Left renal pelvis (tissue), 4 donors: ENCODE measurements at regions not wholly inside any gene's neighbourhood (a gene's known extent, or its start where the extent isn't known, plus 50 kb on each side); places are given as distances from the start of the nearest gene placed in this dataset.
A peak's percentile ranks its signal among the peaks of the same experiment; 100 is the strongest.
"Not testable (repeated sequence)": the region's sequence is repeated elsewhere in the genome, so short reads cannot be mapped to it uniquely, and the experiment has no call there.

ENCODE experiments used
- DNase-seq, 4 donors: peaks; one replicate each; pipeline ENCODE4 v3.0.0-alpha.2; 2013; ENCODE audit warnings: low read depth in 4 of 4, low spot score in 3 of 4

DNA sequence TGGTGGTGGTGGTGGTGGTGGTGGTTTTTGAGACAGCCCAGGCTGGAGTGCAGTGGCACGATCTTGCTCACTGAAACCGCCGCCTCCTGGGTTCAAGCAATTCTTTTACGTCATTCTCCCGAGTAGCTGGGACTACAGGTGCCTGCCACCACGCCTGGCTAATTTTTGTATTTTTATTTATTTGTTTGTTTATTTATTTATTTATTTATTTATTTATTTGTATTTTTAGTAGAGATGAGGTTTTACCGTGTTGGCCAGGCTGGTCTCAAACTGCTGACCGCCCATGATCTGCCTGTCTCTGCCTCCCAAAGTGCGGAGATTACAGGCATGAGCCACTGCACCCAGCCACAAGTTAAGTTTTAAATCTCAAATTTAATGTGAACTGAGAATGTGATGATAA, 126.5 kb downstream of the PCDH18 start:
- not testable (repeated sequence) for DNase-seq

DNA sequence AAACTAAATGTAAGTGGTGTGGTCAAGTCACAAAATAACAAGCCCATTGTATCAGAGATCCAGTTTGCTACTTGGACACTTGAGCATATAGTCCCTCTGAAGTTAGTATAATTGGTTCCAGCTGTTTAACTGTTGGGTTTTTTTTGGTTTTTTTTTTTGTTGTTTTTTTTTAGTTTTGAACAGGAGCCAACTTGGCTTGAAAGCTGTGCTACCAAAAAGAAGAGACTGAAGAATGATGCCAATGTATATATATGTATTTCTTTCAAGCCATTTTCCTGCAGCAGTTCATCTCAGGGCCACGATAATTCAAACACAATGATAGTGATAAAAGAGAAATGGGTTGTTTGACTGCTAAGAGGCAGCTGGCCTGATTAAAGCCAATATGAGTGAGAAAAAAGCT, 138.3 kb downstream of the PCDH18 start:
- no peak for DNase-seq

DNA sequence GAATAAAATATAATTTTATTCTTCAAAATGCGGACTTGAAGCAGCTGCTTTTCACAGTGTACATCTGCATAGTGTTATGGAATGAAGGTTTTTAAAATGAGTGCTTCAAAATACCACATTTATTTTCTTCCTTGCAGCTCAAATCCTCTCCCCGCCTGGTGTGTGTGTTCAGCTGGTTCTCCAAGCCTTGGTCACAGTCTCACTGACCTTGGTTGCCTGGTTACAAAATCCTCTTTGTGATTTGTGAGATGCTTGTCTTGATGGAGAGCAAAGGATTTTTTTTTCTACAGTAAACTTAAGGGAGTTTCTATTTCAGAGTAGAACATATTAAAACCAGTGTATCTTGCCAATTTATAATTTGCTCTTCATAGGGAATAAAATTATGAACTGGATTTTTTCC, 139.2 kb downstream of the PCDH18 start:
- peak in 3 of 4 donors; percentile 39 to 52 (median 42) for DNase-seq

DNA sequence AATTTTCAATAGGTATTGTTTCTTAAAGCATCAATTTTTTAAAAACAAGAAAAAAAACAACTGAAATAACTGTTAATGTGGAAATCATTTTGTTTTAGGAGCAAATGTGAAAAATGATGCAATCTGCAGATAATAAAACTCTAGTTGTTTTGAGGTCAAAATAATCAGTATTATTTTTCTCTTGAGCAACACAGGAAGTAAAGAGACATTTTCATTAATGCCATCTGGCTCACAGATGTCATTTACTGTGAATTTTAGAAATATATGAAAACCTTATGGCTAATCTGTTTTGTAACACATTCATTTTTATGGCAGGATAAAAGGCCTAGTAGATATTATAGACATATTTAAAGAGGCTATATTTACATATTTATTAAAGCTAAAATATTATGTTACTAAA, 141.6 kb downstream of the PCDH18 start:
- DNase-seq = no peak

DNA sequence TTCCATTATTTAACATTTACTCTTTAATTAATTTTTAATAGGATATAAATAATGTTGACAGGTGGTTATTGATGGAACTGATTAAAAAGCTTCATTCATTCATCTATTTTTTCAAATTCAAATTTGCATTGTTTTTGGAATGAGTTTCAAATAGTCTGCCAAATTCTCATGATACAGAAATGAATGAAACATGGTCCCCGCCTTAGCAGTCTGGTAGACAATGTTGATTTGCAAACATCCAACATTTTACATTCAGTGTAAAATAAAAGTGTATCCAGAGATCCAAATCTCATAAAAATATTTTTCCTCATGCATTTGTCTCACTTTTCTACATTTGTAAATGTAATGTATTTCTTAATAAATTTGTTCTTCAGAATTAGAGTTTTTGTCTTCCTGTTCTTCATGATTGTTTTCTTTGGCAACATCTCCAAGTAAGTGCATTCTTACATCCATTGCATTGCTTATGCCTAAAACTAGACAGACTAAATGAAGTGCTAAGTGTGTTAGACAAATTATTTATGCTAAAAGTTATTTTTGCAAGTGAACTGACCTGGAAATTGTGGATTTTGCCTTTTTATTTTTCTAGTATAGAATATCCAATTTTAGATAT, 142.3 kb downstream of the PCDH18 start:
- DNase-seq = no peak

DNA sequence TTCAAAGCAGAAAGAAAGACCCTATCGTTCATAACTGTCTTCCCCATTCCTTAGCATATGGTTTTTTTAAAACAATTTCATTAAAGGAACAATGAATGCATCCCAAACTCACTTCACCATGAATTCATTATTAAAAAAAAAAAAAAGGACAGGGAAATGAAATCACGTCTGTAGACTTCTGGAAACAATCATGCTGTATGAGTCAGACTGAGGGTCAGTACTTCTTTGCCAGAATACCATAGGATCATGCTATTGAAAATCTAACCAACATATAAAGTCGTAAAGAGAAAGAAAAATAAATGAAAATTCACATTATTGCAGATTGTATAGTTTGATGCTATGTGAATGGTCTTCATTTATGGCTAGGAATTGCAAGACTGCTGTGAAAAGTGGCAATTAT, 144.4 kb downstream of the PCDH18 start:
- DNase-seq = no peak

DNA sequence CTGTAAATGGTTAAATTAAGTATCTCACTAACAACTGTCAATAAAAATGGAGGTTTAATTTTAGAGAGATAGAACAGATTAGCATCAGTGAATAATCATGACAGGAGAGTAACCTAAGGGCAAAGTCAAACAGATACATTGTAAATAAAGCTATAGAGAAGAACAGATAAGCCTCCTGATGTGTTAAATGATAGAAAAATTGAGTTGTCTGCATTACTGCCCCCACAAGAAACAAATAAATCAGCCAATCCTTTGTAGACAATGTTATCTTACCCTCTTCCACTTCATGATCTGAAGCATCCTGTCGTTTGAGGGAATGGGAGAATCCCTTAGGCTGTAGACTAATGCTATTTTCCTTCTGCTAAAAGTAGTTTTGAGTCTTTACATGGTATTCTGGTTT, 147.8 kb downstream of the PCDH18 start:
- DNase-seq = no peak

DNA sequence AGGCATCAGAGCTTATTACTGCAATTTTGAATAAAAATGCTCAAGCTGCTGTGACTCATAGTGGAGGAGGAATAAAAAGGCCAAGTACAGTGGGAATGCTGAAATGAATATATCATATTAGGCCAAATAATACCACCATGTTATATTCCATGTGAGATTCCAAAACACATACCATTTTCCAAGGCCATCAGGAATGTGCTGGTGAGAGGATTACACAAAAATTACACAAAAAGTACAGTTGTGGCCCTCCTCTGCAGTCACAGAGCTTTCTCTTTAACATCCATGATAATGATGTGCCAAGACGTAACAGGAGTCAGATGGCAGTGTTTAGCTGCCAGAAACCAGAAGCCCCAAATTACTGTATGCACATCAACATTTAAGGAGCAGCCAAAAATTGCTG, 153.5 kb downstream of the PCDH18 start:
- no peak for DNase-seq

DNA sequence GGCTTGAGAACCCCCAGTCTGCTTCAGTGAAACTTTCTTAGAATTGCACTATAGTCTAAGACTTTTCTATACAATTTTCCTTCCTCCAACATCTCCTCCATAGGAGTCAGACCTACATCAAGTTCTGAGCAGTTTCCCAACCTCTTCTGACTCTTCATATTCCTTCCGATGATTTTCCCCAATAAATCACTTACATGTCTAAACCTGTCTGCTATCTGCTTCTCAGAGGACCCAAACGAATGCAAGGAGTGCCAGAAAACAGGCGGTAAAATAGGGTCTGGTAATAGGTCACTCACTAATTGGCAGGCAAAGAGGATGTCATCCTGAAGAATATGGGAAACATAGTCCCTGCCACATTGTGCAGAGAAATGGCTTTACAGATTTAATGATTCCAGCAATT, 153.9 kb downstream of the PCDH18 start:
- no peak for DNase-seq

DNA sequence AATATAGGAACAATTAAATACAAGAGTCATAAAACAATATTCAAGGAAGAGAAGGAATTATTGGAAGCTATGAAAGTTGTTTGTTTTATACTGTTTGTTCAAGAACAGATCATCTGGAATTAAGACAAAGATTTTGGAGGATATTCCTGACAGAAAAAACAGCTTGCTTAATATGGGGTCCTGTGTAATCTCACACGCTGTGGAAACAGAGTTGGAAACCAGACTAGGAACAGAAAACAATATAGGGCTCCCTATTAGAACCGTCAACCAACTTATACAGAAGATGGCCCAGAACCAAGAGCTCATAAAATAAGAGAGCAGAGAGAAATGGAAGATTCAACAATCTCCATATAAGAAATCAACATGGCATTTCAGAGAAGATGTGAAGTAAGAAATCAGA, 156.0 kb downstream of the PCDH18 start:
- no peak for DNase-seq

DNA sequence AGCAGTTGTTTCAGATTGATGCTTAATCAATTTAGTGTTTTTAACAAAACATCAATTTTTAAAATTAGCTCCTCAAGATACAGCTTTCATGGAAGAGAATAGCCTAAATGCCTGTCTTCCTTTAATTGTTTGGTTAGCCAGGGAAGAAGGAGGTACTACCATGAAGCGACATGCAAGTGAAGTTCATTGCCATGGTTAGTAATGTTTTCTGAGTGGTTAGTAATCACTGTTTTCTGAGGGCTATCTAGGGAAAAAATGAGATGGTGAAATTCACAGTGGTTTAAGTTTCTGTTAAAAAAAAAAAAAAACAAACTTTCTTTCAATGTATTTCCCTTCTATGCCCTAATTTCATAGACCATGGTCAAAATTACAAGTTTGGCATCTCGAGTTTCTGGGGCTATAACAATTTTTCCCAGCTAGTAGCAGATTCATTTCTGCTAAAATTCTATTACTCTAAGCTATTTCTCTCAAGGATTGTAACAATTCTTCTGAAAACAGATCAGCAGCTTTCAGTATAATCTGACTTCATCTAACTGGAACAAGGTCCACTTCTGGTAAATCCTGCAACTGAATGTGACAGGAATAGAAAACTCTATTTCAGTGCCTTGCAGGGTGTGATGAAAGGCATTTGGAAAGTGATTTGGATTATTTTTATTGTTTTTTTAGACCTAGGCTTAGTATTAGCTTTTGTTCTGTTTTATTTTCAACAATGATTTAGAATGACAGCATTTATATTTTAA, 157.0 kb downstream of the PCDH18 start:
- no peak for DNase-seq

DNA sequence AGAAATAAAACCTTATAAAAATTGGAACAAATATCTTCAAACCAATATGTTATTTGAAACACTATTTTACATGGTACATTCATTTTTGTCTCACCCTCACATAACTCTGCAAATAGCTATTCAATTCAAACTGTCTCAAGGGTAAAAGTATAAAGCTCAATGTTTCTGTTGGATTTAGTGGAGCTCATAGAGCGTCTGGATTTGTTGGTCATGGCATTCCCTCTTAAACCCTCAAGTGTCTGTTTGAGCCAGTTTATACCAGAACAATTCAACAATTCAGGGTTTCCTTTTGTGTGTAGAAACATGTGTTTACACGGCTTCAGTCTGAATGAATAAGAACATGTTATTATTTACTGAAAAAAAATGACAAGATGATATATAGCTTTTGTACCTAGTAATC, 161.6 kb downstream of the PCDH18 start:
- DNase-seq = no peak

DNA sequence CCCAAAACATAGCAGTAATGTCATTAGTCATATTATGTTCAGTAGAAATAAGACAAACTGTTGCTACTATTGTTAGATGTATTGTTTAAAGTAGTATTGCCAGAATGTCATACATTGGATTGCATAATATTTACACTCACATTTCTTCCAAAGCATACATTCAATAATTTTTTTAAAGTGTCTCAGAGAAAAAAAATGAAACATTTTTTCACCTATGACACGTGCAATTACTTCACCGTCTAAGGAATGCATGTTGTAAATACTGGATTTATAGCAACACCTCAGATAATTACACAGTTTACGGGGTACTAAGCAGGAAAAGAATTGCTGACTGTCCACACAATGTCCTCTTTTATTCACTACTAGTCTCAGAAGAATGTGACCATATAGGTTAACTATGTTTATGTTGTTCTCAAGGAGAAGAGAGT, 162.1 kb downstream of the PCDH18 start:
- no peak for DNase-seq

DNA sequence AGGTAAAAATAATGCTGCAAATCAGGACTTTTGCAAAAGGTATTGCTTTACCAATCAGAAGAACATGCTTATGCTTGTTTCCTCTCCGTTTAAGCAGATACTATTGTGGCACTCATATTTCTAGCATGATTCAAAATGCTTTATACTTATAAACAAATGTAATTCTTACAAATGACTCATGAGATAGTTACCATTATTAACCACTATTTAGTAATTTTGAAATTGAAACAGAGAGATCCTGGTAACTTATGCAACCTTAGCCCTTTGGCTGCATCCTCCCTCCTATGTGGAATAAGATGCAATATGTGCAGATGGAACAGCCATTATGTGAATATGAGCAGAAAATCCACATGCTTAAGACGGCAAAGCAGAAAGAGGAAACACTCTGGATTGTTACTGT, 164.7 kb downstream of the PCDH18 start:
- DNase-seq = no peak

DNA sequence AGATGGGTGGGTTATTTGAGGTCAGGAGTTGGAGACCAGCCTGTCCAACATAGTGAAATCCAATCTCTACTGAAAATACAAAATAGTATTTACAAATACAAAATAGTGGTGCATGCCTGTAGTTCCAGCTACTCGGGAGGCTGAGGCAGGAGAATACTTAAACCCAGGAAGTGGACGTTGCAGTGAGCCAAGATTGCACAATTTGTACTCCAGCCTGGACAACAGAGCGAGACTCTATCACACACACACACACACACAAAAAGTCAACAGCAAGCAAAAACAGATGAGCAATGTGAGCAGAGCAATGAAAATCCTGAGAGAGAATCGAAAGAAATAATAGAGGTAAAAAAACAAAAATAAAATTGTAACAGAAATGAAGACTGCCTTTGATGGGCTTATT, 168.8 kb downstream of the PCDH18 start:
- no peak for DNase-seq

DNA sequence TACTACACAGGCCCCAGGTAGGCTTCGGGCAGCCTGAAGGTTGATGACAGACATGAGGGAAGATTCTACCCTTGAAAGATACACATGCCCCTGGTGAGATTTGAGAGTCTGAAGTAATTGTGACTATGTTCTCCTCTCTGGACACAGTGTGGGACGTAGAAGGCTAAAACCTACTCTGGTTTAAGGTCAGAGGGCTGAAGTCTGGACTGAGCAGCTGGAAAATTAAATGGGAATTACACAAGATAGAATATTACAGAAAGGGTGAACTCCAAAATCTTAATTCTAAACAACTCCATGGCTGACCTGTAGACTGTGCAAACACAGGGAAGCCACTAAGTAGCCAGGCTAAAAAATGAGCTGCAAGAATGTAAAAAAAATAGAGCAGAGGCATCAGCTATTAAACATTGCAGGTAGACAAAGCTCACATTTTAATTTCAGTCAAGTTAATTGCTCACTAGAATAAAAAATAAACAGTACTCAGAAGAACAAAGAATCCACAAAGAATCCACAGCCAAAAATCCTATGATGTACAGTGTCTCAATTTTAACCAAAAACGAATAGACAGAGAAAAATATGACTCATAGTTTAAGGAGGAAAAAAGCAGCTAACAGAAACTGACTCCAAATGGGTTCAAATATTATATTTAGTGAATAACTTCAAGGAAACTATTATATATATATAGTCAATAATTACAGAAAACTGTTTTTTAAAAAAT, 170.4 kb downstream of the PCDH18 start:
- no peak for DNase-seq

DNA sequence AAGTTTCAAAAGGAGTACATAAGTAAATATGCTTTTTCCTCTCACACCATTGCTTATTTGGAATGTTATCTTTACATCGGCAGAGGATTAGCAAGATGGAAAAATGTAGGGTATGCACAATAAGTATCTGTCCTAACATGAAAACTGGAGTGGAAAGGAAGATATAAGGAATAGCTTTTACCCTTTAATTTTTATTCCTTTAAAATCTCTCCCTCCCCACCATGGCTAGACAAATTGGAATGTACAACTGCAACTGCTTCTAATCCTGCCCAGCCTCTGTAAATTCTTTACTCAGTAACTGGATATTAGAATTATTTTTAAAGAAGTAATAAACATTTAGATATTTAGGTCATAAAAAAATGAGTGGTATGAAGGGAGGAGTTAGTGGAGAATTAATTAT, 171.5 kb downstream of the PCDH18 start:
- no peak for DNase-seq

DNA sequence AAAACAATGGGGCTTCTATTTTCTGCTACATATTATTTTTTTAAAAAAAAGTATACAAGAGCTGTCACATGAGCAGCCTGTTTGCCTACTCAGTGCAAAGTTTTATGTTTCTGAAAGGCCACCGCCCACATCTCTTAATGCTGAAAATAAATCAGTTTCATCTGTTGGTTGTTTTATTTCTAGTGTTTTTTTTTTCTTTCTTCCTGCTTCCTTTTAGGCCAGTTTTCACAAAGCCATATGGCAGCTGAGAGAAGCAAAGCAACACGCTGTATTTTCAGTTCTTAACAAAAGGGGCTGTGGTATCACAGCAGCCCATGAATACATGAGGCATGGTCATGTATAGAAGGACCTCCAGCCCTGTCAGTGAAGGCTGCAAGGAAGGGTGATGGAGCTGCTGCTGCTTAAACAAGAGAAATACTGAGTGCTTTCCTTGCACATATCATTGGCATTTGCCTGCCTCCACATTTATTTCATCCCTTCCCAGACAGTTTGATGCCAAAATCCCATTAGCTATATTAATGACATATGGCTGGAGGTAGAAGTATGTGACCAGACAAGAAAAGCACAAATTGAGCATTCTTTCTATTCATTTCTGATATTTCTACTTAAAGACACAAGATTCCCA, 172.5 kb downstream of the PCDH18 start:
- DNase-seq = peak; percentile 29 to 39 (median 33)

DNA sequence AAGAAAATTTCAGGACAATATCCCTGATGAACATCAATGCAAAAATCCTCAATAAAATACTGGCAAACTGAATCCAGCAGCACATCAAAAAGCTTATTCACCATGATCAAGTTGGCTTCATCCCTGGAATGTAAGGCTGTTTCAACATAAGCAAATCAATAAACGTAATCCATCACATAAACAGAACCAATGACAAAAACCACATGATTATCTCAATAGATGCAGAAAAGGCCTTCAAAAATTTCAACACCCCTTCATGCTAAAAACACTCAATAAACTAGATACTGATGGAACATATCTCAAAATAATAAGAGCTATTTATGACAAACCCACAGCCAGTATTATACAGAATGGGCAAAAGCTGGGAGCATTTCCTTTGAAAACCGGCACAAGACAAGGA, 177.7 kb downstream of the PCDH18 start:
- DNase-seq = not testable (repeated sequence)

DNA sequence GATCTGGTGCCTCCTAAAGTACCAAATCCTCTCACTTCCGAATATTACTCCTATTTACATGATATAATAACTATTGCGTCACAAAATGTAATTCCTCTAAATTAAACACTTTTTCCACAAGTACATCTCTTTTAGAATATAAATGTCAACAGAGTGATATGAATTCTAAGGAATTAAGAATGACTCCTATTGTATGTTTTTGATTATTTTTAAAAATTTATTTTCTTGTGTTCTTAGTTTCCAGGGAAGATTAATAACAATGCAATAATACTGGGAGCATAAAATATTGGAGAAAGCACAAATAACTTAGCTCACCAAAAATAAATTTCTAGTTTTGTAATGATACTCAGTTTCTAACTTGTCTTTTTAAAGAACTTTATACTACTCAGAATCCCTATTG, 184.9 kb downstream of the PCDH18 start:
- no peak for DNase-seq

DNA sequence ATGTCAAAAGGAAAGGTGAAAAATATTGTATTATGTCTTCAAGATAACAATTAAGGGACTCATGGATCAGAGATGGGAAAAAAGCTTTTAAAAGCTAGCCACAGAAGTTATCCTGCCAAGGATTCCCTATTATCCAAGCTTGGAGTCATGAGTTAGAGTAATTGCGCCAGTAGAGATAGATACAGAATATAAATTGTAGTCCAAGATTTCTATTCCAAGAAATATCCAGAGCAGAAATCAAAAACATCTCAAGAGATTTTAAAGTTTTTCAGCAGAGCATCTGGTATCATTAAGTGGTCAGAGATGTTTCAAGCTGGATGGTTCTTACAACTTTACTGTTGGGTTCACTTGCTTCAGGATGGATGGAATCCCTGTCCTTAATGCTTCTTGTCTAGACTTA, 186.7 kb downstream of the PCDH18 start:
- no peak for DNase-seq

DNA sequence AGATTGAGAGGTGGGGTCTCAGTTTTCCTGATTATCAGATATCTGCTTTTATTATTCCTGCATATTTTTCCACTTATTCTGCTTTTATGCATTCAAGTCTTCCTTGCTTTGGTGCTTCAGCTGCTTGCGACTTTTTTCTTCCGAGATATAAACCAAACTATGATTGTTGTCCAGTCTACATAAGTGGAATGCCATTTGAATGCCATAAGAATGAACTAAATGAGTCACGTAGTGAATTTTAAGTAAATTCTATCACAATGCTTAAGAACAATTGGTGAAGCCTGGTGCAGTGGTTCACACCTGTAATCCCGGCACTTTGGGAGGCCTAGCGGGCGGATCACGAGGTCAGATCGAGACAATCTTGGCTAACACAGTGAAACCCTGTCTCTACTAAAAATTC, 189.1 kb downstream of the PCDH18 start:
- DNase-seq = no peak
